HuH-7.5 (cell line): ENCODE measurements at regions not wholly inside any gene's neighbourhood (a gene's known extent, or its start where the extent isn't known, plus 50 kb on each side); places are given as distances from the start of the nearest gene placed in this dataset.

ENCODE experiments used
- DNase-seq: peaks from one replicate; pipeline ENCODE4 v3.0.0; 2011; ENCODE audit warnings: low spot score

DNA sequence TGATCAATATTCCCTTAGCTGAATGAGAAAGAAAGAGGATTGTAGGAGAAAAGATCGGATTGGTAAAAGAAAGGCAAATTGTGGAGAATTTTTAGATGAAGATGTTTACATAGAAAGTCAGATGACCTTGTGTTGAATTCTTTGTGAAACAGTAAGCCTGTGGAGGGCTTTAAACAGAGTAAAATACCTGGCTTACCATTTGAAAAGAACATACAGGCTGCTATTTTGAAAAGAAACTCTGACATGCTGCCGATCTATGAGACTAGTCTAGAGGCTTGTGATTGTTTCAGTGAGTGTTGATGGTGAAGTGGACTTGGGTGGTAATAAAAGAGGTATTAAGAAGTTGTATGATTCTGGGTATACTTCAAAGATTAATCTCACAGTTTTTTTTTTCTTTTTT, 938.9 kb upstream of the PRR20A start:
- no peak for DNase-seq

DNA sequence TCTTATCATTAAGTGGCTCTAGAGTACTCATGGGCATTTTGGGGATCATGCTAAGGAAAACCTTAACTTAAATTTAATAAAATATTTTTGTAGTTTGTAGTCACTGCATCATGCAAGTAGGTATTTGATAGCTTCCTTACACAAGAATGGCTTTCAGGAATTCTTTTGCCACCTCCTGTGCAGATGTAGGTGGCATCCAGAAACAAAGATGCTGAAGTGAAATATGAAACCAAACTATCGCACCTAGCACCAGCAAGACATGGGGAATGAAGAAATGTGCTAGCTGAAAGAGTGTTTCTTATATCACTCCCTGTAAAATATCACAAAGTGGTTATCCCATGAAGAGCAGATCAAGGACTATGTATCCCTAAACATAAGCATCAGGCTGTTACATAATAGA, 924.5 kb upstream of the PRR20A start:
- DNase-seq, result no peak

DNA sequence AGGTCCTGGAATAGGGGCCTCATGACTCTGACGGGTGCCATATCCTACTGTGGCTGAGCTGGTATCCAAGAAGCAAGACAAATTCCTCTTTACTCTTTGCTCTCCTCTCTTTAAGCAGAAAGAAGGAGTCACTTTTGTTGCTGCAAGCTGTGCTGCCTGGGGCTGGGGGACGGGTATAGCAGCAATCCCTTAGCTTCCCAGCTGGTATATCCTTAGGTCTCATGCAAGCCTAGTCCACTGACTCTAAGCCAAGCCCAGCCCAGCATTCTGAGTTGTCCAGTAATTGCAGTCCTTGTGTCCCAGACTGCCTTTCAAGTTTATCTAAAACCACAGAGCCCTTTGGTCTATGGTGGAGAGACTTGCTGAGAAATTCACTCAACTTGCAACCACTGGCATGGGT, 893.0 kb upstream of the PRR20A start:
- no peak for DNase-seq

DNA sequence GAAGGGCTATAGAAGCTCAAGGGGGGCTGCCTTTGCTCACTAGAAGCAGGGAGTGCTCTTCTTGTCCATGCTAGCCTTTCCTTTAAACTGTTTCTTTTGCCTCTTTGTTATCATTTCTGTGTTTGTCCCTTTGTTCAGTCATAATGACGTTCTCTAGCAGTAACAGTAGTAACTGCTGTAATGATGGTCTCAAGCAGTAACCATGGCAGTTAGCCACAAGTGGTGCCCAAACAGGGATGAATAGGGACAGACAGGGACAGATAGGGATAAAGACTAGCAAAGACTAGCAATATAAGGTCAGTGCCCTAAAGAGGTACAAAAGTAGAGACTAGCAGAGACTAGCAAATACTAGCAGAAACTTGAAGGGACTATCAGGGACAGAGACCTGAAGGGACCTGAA, 869.0 kb upstream of the PRR20A start:
- no peak for DNase-seq

DNA sequence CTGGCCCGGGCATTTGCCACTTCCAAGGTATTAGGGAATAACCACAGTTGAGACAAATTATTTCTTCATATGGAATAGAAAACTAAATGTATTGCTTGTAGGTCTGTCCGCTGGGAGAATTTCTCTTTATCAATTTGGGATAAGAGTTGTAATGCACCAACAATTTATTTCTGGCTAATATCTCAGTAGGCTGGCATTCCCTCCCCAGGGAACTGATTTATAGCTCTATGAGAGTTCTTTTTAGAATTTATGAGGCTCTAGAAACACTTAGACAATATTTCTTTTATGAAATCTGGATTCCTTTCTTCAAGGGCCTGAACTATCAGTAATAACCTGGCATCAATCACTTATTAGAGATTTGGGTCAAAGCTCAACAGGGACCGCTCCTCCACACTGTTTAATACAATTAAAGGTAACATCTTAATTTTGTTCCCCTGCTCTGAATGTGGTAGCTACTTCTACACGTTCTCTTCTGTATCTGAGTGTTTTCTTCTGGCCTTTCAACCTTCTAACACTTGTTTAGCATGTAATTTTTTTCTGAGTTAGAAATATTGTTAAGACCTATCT, 857.4 kb upstream of the PRR20A start:
- no peak for DNase-seq

DNA sequence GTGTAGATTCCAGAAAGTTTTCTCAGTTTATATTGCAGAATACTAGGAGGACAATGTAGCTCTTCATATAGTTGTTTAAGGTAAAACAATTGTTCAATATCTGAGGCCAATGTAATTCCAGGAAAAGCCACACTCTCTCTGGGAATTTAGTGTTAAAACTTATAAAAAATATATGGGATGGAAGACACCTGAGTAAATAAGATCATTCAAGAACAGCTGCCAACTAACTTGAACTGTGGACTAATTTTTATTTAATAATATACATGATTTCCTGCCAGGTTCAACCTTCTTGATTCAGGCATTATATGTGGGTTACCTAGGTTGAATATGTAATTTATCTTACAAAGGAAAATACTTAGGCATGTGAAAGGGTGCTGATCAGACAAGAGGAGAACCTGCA, 841.1 kb upstream of the PRR20A start:
- DNase-seq, result no peak

DNA sequence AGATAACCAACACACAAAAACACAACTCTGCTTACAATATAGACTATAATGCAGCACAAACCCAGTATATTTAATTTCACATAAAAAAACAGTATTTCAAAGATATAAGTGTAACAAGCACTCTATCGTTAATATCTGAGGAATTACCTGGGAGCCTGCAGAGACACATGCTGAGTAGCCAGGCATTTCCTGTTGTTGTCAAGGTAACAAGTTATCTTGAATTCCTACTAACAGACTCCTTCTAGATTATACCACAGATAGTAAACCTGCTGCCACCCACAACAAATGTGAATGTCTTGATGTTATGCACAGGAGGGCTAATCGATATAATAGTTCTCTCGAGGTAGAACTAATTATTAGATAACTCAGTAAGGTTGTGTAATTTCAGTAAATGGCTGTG, 826.0 kb upstream of the PRR20A start:
- DNase-seq, result no peak

DNA sequence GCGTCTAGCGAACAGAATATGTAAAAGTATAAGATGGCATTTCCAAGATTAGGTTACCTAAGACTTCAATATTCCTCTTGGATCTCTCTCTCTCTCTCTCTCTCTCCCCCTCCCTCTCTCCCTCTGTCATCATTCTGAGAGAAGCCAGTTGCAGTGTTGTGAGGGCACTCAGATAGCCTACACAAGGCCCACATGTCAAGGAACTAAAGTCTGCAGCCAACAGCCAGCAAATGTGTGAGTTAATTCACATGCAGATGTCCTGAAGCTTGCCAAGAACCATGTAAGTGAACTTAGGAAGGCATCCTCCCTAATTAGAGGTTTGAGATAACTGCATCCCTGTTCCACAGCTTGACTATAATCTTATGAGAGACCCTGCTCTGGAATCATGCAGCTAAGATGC, 822.9 kb upstream of the PRR20A start:
- DNase-seq, result no peak

DNA sequence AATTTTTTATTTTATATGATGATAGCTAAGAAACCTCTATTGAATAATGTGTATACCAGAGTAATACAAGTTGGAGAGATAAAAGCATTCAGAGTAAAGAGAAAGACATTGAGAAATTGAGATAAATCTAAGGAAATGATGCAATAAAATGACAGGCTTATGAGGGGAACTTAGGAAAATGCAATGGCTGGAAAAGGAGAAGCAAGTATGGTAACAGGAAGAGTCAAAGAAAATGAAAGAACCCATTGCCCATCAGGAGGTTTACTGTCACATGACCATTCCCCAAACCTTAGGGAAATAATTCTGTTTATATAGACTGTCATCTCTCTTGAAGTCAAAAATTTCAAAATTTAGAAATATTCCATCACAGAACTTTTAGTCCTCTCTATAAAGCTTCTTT, 808.0 kb upstream of the PRR20A start:
- no peak for DNase-seq

DNA sequence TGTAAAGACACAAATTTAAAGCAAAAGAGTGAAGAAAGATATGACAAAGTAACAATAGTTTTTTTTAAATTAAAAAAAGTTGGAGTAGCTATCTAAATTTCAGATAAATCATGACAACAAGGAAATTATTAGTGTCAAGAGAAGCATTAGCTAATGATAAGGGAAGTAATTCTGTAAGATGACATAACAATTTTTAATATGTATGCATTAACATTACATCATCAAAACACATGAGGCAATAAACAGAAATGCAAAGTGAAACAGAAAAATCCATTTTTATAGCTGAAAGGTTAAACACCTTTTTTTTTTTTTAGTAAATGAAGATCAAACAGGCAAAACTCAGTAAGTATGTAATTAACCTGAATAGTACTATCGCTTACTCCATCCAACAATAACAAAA, 804.9 kb upstream of the PRR20A start:
- DNase-seq, result no peak

DNA sequence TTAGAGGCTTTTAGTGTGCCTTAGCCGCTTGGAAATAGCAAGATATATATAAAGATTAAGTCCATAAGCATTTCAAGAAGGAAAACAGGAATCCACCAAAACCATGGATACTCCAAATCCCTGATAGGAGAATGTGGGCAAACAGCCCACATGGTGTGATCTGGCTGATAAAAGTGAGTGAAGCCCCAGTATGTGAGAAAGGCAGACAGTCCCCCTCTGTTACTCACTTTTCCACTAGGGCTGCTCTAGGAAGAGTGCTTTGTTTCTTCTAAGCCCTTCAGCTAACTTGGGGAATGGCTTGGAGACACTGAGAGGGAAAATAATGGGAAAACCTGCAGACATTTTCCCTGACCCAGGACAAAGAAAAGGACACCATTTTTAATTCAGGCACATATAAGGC, 802.3 kb upstream of the PRR20A start:
- no peak for DNase-seq

DNA sequence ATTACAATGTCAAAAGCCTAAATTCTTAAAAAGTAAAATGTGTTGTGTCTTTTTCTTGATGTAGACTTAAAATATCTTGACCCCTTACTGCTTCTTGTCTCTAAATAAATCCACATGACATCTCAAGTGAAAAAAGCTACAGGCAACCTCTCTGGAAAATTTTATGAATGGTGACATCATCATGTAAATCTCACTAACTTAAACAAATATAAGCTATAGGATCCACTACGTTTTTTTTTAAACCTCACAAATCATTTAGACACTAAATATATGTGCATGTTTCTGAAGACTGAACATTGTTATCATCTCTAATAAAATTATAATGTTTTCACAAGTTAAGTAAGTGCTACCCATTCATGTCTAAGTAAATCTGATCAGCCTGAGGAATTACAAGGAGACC, 793.7 kb upstream of the PRR20A start:
- no peak for DNase-seq

DNA sequence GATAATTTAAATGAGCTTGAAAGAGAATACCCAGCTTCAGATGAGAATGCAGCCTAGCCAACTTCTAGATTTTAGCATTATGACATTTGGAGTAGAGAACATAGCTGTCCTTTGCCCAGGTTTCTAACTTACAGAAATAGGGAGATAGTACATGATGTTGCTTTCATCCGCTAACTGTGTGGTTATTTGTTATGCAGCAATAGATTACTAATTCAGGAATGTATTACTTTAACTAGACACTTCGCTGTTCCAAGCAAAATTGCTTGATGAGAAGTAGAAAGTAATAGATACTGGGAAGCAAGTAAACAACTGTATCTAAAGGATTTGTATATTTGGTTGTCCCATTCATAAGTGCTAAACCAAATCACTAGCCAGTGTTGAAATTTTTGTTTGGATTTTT, 790.9 kb upstream of the PRR20A start:
- no peak for DNase-seq

DNA sequence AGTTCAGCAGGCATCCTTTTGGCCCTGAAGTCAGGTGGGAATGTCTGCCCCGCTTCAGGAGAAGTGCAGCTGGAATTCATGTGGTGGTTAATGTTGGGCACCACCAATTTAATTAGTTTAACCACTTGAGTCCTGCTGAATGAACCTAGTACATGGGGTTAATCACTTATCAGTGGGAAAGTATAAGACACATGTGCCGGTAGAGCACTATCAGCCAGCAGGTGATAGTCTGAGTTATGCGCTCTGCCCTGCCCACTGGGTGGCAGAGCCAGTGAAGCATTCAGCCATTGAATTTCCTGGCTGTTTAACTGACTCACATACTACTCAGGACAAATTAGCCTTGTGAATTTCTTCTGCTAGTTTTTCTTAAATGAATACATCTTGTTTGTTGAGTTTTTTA, 789.7 kb upstream of the PRR20A start:
- DNase-seq, result no peak

DNA sequence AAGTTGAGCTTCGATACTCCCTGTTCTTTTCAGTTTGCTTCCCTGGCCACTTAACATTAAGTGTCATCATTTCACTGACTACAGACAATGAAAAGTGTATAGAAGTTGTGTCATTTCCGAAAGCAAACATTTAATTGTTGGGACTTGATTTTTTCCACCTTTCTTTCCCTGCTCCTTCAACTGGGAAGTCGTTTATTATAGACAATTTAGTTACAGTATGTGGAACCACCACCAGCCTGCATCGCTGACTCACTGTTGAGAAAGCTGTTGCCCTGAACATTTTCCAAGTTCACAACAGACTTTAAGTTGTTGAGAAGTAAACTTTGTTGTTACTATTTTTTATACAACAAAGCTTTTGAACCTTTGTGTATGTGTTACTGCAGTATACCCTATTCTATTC, 788.4 kb upstream of the PRR20A start:
- DNase-seq, result no peak

DNA sequence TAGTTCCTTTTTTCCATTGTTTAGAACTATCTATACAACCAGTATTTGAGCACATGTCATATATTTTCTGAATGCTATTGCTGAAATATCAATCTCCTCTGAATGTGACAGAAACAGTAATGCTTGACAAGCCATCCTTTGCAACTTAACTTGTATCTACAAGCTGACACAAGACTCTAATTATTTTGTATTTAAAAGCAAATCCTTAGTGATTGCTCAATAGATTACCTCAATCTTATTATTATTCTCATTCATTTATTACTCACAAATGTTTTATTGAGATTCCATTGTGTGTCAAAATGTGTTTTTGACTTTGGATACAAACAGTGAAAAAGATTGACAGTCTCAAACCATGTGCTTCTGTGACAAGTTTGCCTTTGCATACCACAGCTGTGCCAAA, 787.8 kb upstream of the PRR20A start:
- DNase-seq, result no peak

DNA sequence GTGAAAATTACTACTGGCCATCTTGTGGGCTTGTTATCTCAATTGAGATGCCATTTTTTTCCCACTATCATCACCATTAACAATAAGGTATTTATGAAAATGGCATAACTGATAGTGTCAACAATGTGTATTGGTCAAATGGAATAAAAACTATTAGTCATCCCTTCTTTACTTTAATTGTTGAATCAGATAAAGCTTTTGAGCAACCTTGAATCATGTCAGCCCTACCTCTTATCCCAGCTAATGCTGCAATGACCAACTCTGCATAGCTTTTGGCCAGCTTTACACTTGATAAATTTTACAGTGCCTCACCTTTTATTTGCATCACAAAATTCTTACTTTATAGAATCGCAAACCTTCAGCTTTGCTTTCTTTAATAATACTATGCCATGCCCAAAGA, 784.0 kb upstream of the PRR20A start:
- no peak for DNase-seq

DNA sequence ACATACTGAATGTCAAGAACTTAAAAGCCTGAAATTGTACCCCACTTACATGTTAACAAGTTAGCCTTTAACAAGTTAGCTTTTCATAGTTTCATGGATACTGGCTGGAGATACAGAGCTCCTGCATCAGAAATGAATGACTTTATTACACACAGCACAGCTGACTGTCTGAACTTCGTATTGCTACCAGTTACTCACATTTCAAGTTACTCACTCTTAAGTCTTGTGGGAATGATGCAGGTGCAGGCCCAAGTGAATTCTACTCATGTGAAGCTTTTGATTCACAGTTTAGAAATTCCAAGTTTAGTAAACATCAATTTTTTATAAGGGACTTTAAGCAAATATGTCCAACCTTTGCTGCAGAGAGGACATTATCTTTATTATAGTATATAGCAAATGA, 762.2 kb upstream of the PRR20A start:
- no peak for DNase-seq

DNA sequence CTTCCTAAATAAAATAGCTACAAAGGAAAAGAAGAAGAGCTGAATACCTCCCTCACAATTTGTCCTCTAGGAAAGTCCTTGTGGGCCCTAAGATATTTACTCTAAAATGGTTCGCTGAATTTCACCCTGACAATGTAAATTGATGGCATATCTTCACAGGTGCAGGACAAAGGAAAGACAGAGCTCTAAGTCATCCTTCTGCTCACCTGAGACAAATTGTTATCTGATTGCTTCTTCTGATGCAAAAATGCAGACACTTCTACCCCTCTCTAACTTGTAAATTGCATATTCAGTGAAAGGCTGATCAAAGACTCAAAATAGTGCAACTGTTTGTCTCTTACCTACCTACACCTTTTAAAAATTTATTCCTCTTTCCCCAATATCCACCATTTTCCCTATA, 747.2 kb upstream of the PRR20A start:
- DNase-seq, result no peak

DNA sequence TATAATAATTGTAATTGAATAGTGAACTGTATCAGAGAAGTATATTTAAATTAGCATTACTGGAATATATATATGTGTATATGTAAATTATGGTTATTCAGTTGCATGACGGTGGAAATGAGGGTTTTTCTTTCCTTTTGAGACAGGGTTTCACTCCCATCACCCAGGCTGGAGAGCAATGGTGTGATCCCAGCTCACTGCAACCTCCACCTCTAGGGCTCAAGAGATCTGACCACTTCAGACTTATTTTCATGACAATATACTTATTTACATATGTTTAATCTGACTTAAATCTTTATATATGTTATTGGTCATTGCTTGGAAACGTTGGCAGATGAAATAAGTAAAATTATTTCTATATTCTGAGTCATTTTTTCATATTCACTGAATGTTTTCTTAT, 744.4 kb upstream of the PRR20A start:
- DNase-seq, result no peak

DNA sequence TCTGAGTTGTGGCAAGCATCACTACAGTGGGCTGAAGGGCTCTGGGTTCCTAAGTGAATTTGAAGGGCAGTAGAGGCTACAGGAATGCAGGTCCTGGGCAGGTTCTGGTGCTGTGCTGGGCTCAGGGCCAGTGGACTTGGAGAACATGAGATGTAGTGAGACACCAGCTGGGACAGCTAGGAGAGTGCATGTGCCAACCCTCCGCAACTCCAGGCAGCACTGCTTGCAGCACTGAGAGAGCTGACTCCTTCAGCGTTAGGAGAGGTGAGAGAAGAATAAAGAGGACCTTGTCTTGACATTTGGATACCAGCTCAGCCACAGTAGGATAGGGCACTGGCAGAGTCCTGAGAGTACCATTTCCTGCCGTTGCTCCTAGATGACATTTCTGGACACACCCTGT, 739.9 kb upstream of the PRR20A start:
- no peak for DNase-seq

DNA sequence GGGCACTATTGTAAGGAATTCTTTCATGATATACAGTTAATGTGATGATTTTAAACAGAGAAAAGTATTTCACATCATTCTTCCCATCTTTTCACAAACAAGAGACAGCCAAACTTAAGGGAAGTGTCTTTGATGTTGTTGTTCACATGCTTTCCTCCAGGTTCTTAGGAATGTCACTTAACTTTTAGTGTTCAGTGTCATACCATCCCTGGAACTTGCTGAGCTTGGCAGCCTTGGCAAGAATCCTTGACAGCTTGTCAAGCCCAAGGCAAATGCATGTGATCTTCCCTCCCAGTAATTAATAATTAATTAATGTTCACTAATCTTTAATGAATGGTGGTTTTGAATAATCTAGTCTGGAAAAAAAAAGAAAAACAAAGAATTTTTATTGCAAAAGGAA, 727.9 kb upstream of the PRR20A start:
- DNase-seq, result no peak

DNA sequence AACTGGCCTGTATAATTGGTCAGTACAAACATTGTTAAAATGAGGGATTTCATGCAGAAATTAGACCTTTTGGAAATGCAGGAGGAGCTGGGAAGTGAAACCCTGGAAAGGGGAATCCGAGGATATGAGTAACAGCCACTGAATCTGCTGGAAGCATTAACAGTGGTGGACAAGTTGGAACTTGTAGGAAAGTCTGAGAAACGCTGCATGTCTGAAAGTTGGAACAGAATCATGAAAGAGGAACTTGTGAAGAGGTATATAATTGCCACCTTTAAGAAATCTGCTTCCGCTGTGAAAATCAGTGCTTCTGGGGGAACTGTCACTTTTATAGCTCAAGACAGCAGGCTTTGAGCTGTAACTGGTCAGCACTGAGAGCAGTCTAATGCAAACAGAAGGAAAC, 716.5 kb upstream of the PRR20A start:
- DNase-seq, result no peak

DNA sequence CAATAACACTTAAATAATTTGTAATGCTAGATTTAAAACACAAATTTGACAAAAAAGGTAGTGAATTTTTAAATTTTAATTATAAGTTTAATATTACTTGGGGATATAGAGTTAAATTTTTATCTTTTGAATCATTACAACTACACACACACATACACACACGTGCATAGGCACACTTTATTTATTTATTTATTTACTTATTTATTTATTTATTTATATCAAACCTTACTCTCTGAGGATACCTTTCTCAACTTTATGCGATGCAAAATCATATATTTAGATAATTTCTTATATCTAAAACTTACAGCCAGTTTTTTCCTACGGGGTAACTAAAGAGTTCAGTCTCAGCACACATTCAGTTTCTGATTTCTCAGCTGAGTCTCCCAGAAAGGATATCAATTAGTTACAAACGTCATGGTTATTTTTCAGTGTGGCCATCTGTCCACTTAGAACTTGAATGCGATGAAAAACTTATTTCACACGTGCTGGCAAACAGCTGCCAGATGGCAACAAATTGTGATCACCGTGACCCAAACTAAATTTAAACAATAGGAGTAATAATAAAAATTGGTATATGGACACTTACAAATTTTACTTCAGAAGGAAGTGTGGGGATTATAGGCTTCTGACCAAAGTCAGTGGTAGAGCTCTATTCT, 683.1 kb upstream of the PRR20A start:
- DNase-seq, result no peak

DNA sequence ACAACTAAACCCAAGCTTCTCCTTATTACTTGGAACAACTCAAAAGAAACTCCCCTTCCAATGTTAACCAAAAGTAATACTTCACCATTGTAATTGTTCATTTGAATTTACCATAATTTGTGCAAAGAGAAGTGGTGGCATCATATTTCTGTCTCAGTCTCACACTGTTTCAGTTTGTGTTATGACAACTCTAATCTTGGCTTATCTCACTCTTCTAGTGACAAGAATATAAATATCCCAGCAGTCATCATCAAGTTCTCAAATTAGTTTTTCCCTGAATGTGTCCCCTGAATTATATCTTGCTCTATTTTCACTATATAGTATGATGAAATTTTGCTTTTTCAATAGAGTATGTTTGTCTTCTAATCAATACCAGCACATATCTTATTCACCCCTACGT, 681.4 kb upstream of the PRR20A start:
- no peak for DNase-seq
